Osteoblast (primary cell): ENCODE measurements at regions not wholly inside any gene's neighbourhood (a gene's known extent, or its start where the extent isn't known, plus 50 kb on each side); places are given as distances from the start of the nearest gene placed in this dataset.
A peak's percentile ranks its signal among the peaks of the same experiment; 100 is the strongest.

Experiments
- DNase-seq: peaks from one replicate; pipeline ENCODE4 v3.0.0; 2011; ENCODE audit warnings: low spot score, mixed read lengths; ENCODE audit not compliant: insufficient read length; ENCODE audit errors: missing footprints
- H2AFZ ChIP-seq: 2 replicates; pipeline ENCODE4 v1.6.0; 2011; ENCODE audit warnings: mild to moderate bottlenecking, low read length
- H3K27ac ChIP-seq: 2 replicates; pipeline ENCODE4 v1.5.1; 2011; ENCODE audit warnings: mild to moderate bottlenecking, low read depth, low read length, moderate library complexity
- H3K27me3 ChIP-seq: 2 replicates; pipeline ENCODE4 v1.6.0; 2012; ENCODE audit warnings: mild to moderate bottlenecking, control low read depth, inconsistent platforms, low read length, moderate library complexity; ENCODE audit not compliant: insufficient read depth
- H3K36me3 ChIP-seq: 2 replicates; pipeline ENCODE4 v1.5.1; 2011; ENCODE audit warnings: mild to moderate bottlenecking, low read length, control low read depth, moderate library complexity; ENCODE audit not compliant: insufficient read depth
- H3K4me1 ChIP-seq: 2 replicates; pipeline ENCODE4 v1.5.1; 2011; ENCODE audit warnings: mild to moderate bottlenecking, low read length, control low read depth, moderate library complexity; ENCODE audit not compliant: insufficient read depth
- H3K4me2 ChIP-seq: 2 replicates; pipeline ENCODE4 v1.6.0; 2011; ENCODE audit warnings: mild to moderate bottlenecking, low read length; ENCODE audit not compliant: insufficient read depth
- H3K4me3 ChIP-seq: fragments of 200-600 bp; sonication (generic); 3 replicates; pipeline ENCODE4 v1.5.1; 2012; ENCODE audit warnings: mild to moderate bottlenecking, low read length, inconsistent platforms; ENCODE audit not compliant: insufficient read depth
- H3K79me2 ChIP-seq: 2 replicates; pipeline ENCODE4 v1.6.0; 2012; ENCODE audit warnings: mild to moderate bottlenecking, low read length, control low read depth, inconsistent platforms; ENCODE audit not compliant: insufficient read depth
- H3K9me3 ChIP-seq: 2 replicates; pipeline ENCODE4 v1.5.1; 2011; ENCODE audit warnings: low read depth, low read length, control low read depth
- H4K20me1 ChIP-seq: 2 replicates; pipeline ENCODE4 v1.6.0; 2012; ENCODE audit warnings: mild to moderate bottlenecking, low read length, control low read depth; ENCODE audit not compliant: insufficient read depth
- TF ChIP-seq, protein P1 (sequence below): IDR thresholded peaks from 2 replicates; pipeline ENCODE4 v1.5.1; 2011; ENCODE audit warnings: mild to moderate bottlenecking, low read depth, low read length, moderate library complexity; ENCODE audit errors: extremely low read depth

GRCh38 chr4:77306496-77306895 lies 149.5 kb downstream of the CCNG2 start:
- Histone ChIP-seq H3K4me3 (no peak overlapping the region), H2AFZ (no peak overlapping the region), H4K20me1 (no peaks in the 10 kb centered on the region), H3K27ac (no peak overlapping the region), H3K36me3 (no peaks in the 10 kb centered on the region), H3K4me2 (no peak overlapping the region), H3K79me2 (no peaks in the 10 kb centered on the region), H3K4me1 (no peaks in the 10 kb centered on the region), H3K9me3 (no peaks in the 10 kb centered on the region), H3K27me3 (peaks cover 14% of the 10 kb centered on the region)
- TF ChIP-seq, protein P1, sequence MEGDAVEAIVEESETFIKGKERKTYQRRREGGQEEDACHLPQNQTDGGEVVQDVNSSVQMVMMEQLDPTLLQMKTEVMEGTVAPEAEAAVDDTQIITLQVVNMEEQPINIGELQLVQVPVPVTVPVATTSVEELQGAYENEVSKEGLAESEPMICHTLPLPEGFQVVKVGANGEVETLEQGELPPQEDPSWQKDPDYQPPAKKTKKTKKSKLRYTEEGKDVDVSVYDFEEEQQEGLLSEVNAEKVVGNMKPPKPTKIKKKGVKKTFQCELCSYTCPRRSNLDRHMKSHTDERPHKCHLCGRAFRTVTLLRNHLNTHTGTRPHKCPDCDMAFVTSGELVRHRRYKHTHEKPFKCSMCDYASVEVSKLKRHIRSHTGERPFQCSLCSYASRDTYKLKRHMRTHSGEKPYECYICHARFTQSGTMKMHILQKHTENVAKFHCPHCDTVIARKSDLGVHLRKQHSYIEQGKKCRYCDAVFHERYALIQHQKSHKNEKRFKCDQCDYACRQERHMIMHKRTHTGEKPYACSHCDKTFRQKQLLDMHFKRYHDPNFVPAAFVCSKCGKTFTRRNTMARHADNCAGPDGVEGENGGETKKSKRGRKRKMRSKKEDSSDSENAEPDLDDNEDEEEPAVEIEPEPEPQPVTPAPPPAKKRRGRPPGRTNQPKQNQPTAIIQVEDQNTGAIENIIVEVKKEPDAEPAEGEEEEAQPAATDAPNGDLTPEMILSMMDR = no peak
- DNase-seq = no peak

- no peaks in the 10 kb centered on the region for H3K36me3 ChIP-seq
- H3K79me2 ChIP-seq = no peaks in the 10 kb centered on the region
- TF ChIP-seq, protein P1 = peak; percentile 57
- H4K20me1 ChIP-seq = no peaks in the 10 kb centered on the region
- no peak overlapping the region for H3K27ac ChIP-seq
- DNase-seq = peak; percentile 52
- H3K4me3 ChIP-seq = no peak overlapping the region
- H3K4me2 ChIP-seq = no peak overlapping the region
- peaks cover 21% of the 10 kb centered on the region for H3K27me3 ChIP-seq
- H3K4me1 ChIP-seq = no peaks in the 10 kb centered on the region
- H2AFZ ChIP-seq = no peak overlapping the region
- no peaks in the 10 kb centered on the region for H3K9me3 ChIP-seq
Measured at GRCh38 chr4:77308843-77309242, 151.8 kb downstream of the CCNG2 start.

- Histone ChIP-seq H3K36me3 (no peaks in the 10 kb centered on the region), H3K79me2 (no peaks in the 10 kb centered on the region), H3K4me1 (no peaks in the 10 kb centered on the region), H2AFZ (no peak overlapping the region), H4K20me1 (no peaks in the 10 kb centered on the region), H3K27me3 (peaks cover 21% of the 10 kb centered on the region), H3K9me3 (no peaks in the 10 kb centered on the region), H3K4me3 (no peak overlapping the region), H3K4me2 (no peak overlapping the region), H3K27ac (no peak overlapping the region)
- DNase-seq = no peak
- TF ChIP-seq, protein P1 = no peak
Measured at GRCh38 chr4:77309496-77309895, 152.5 kb downstream of the CCNG2 start.

DNA sequence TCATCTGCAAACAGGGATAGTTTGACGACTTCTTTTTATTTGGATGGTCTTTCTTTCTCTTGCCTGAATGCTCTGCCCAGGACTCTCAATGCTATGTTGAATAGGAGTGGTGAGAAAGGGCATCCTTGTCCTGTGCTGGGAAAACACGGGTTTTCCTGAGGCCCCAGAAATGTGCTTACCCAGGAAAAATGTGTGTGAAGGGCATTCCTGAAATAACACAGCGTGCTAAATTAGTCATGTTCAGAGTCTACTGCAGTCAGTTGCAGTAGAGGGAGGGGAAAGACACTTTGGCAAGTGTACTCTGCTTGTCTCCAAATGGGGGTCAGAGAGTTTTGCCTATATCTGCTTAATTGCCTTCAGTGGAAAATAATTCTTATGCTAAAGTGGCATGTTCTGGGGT lies 153.9 kb downstream of the CCNG2 start:
- H4K20me1 ChIP-seq = no peaks in the 10 kb centered on the region
- TF ChIP-seq, protein P1 = no peak
- H3K27me3 ChIP-seq = peaks cover 18% of the 10 kb centered on the region
- no peak overlapping the region for H3K27ac ChIP-seq
- H2AFZ ChIP-seq = no peak overlapping the region
- no peaks in the 10 kb centered on the region for H3K4me1 ChIP-seq
- no peak overlapping the region for H3K4me2 ChIP-seq
- H3K9me3 ChIP-seq = no peaks in the 10 kb centered on the region
- H3K4me3 ChIP-seq = no peak overlapping the region
- DNase-seq = no peak
- H3K79me2 ChIP-seq = no peaks in the 10 kb centered on the region
- H3K36me3 ChIP-seq = no peaks in the 10 kb centered on the region
